Activated CD8-positive, alpha-beta memory T cell treated with anti-CD3 and anti-CD28 coated beads for 36 hours (primary cell): ENCODE measurements at regions not wholly inside any gene's neighbourhood (a gene's known extent, or its start where the extent isn't known, plus 50 kb on each side); places are given as distances from the start of the nearest gene placed in this dataset.

Experiments used
- CTCF ChIA-PET: fragments of 350-600 bp; sonication (Branson Sonifier 250); formaldehyde crosslinking; loops from one replicate; lab custom pipeline; 2021; ENCODE audit warnings: antibody characterized with exemption; lab: Charles Lee
- POLR2A ChIA-PET: fragments of 350-600 bp; sonication (Branson Sonifier 250); formaldehyde crosslinking; loops from one replicate; lab custom pipeline; 2021; ENCODE audit warnings: antibody characterized with exemption; lab: Charles Lee

- POLR2A ChIA-PET, result no interaction called here
- CTCF ChIA-PET, result no interaction called here
Measured at GRCh38 chr9:105828171-105828570, 133.8 kb downstream of the TMEM38B start.

- CTCF ChIA-PET, result no interaction called here
- POLR2A ChIA-PET, result no interaction called here
Measured at GRCh38 chr9:105828596-105829213, 134.4 kb downstream of the TMEM38B start.

GRCh38 chr9:105830461-105830860, 136.1 kb downstream of the TMEM38B start:
- CTCF ChIA-PET, result no interaction called here
- POLR2A ChIA-PET, result no interaction called here

- POLR2A ChIA-PET, result no interaction called here
- CTCF ChIA-PET, result no interaction called here
Measured at GRCh38 chr9:105832096-105832710, 137.9 kb downstream of the TMEM38B start.

- CTCF ChIA-PET, result no interaction called here
- POLR2A ChIA-PET, result no interaction called here
Measured at GRCh38 chr9:105833271-105833975, 139.1 kb downstream of the TMEM38B start.

- CTCF ChIA-PET, result no interaction called here
- POLR2A ChIA-PET, result no interaction called here
Measured at GRCh38 chr9:105834404-105834803, 140.1 kb downstream of the TMEM38B start.

- ChIA-PET CTCF (no interaction called here), POLR2A (no interaction called here)
Measured at GRCh38 chr9:105835721-105836120, 141.4 kb downstream of the TMEM38B start.

- POLR2A ChIA-PET, result no interaction called here
- CTCF ChIA-PET, result no interaction called here
Measured at GRCh38 chr9:105836936-105837660, 142.8 kb downstream of the TMEM38B start.

GRCh38 chr9:105841562-105841961, 147.2 kb downstream of the TMEM38B start:
- POLR2A ChIA-PET, result no interaction called here
- CTCF ChIA-PET, result interaction anchor here (3.6 kb wide), 1 partner anchor 40 kb away, joined by 13 read pairs; no protein-coding TSS in a partner anchor

GRCh38 chr9:105842023-105842644, 147.8 kb downstream of the TMEM38B start:
- ChIA-PET POLR2A (no interaction called here), CTCF (interaction anchor here (3.6 kb wide), 1 partner anchor 40 kb away, joined by 13 read pairs; no protein-coding TSS in a partner anchor)

GRCh38 chr9:105846825-105847224, 152.5 kb downstream of the TMEM38B start:
- POLR2A ChIA-PET, result no interaction called here
- CTCF ChIA-PET, result no interaction called here

GRCh38 chr9:105850852-105851500, 156.6 kb downstream of the TMEM38B start:
- POLR2A ChIA-PET, result no interaction called here
- CTCF ChIA-PET, result interaction anchor here (1.5 kb wide), 1 partner anchor 31 kb away, joined by 4 read pairs; no protein-coding TSS in a partner anchor

- ChIA-PET POLR2A (no interaction called here), CTCF (no interaction called here)
Measured at GRCh38 chr9:105854026-105854782, 159.9 kb downstream of the TMEM38B start.

GRCh38 chr9:105854783-105855724, 160.7 kb downstream of the TMEM38B start:
- POLR2A ChIA-PET, result no interaction called here
- CTCF ChIA-PET, result no interaction called here

- ChIA-PET POLR2A (no interaction called here), CTCF (no interaction called here)
Measured at GRCh38 chr9:105855987-105856386, 161.6 kb downstream of the TMEM38B start.

GRCh38 chr9:105858006-105858690, 163.8 kb downstream of the TMEM38B start:
- CTCF ChIA-PET, result interaction anchor here (1.0 kb wide), 1 partner anchor 24 kb away, joined by 4 read pairs; no protein-coding TSS in a partner anchor
- POLR2A ChIA-PET, result no interaction called here

- POLR2A ChIA-PET, result no interaction called here
- CTCF ChIA-PET, result interaction anchor here (1.0 kb wide), 1 partner anchor 23 kb away, joined by 4 read pairs; no protein-coding TSS in a partner anchor
Measured at GRCh38 chr9:105858877-105859276, 164.5 kb downstream of the TMEM38B start.
